ENCODE measurements at regions not wholly inside any gene's neighbourhood (a gene's known extent, or its start where the extent isn't known, plus 50 kb on each side); places are given as distances from the start of the nearest gene placed in this dataset.

GRCh38 chr12:62032870-62033269, 227.3 kb upstream of the USP15 start:
- no peaks in the 10 kb centered on the region for H3K27me3 ChIP-seq (ENCODE audit: insufficient read depth, low read depth, low read length)
- no peak overlapping the region for H3K9ac ChIP-seq (ENCODE audit: low read length)
- H4K20me1 ChIP-seq (ENCODE audit: insufficient read depth): no peaks in the 10 kb centered on the region
- H3K36me3 ChIP-seq (ENCODE audit: insufficient read depth, low read length): no peaks in the 10 kb centered on the region
- H2AFZ ChIP-seq (ENCODE audit: low read depth, low read length): no peak overlapping the region
- no peak for TF ChIP-seq REST (IDR thresholded peaks at IDR 0.05; ENCODE audit: borderline replicate concordance)
- TF ChIP-seq EZH2 (IDR thresholded peaks at IDR 0.05; ENCODE audit: borderline replicate concordance, insufficient read depth, low read length, poor library complexity, severe bottlenecking): no peak
- no peak for TF ChIP-seq SMC3 (conservative IDR thresholded peaks at IDR 0.05; ENCODE audit: poor library complexity)
- no peak for TF ChIP-seq CTCF (IDR thresholded peaks at IDR 0.05; ENCODE audit: poor library complexity, severe bottlenecking)
- no peak for TF ChIP-seq POLR2AphosphoS5 (IDR thresholded peaks at IDR 0.05)
- TF ChIP-seq TAF1 (IDR thresholded peaks at IDR 0.05; ENCODE audit: low read depth): no peak
- no peak for TF ChIP-seq RAD21 (conservative IDR thresholded peaks at IDR 0.05)
- no peak for TF ChIP-seq MXI1 (conservative IDR thresholded peaks at IDR 0.05; ENCODE audit: poor library complexity, severe bottlenecking)
- TF ChIP-seq EP300 (conservative IDR thresholded peaks at IDR 0.05; ENCODE audit: poor library complexity, severe bottlenecking): no peak
- H3K4me3 ChIP-seq (ENCODE audit: low read length): no peak overlapping the region
- no peaks in the 10 kb centered on the region for H3K79me2 ChIP-seq (replicated peaks; ENCODE audit: insufficient read depth, low read length)
- no peak overlapping the region for H3K27ac ChIP-seq (ENCODE audit: low read length)
- no peaks in the 10 kb centered on the region for H3K9me2 ChIP-seq (ENCODE audit: insufficient read depth, low read length)
- no peaks in the 10 kb centered on the region for H3F3A ChIP-seq (ENCODE audit: insufficient read depth, low read length, poor library complexity, severe bottlenecking)
- no peaks in the 10 kb centered on the region for H3K9me3 ChIP-seq (ENCODE audit: low read length)
- no peak overlapping the region for H3K4me2 ChIP-seq (ENCODE audit: low read length)

DNA sequence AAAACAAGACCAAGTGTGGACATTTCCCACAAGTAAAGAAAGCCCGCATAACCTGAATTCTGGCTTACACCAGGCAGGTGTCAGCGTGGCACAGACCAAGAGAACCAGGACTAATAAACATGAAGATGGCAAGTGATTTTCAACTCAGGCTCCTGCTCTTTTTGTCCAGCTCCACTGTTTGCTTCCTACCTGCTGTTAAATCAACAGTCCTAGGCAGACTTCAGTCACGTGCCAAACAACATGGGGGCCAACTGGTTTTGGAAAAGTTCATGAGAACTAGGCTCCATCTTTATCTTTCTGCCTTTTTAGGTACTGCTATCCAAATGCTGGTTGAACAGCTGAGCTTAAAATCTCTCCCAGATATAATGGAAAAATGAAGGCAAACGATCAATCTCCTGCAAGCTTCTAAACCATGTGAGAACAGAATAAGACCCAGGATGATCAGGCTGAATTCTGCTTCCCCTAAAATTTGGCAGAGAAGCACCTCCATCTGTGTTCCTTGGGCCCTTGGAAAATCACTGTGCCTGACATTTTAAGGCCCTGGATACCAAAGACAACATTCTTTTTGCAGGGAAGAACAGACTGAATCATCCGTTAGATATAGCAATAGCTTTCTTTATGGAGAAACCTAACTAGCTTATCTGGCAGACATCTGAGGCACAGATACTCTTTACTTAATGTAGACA, 215.6 kb upstream of the USP15 start:
- Histone ChIP-seq H3K27me3 (ENCODE audit: insufficient read depth, low read depth, low read length) (no peaks in the 10 kb centered on the region), H3F3A (ENCODE audit: insufficient read depth, low read length, poor library complexity, severe bottlenecking) (no peaks in the 10 kb centered on the region), H2AFZ (ENCODE audit: low read depth, low read length) (no peak overlapping the region), H3K4me2 (ENCODE audit: low read length) (no peak overlapping the region), H3K27ac (ENCODE audit: low read length) (no peak overlapping the region), H3K9me3 (ENCODE audit: low read length) (no peaks in the 10 kb centered on the region), H4K20me1 (ENCODE audit: insufficient read depth) (no peaks in the 10 kb centered on the region), H3K4me3 (ENCODE audit: low read length) (no peak overlapping the region), H3K9ac (ENCODE audit: low read length) (no peak overlapping the region), H3K36me3 (ENCODE audit: insufficient read depth, low read length) (no peaks in the 10 kb centered on the region), H3K79me2 (replicated peaks; ENCODE audit: insufficient read depth, low read length) (no peaks in the 10 kb centered on the region), H3K9me2 (ENCODE audit: insufficient read depth, low read length) (no peaks in the 10 kb centered on the region)
- no peak for TF ChIP-seq EP300 (conservative IDR thresholded peaks at IDR 0.05; ENCODE audit: poor library complexity, severe bottlenecking)
- TF ChIP-seq TAF1 (IDR thresholded peaks at IDR 0.05; ENCODE audit: low read depth): no peak
- TF ChIP-seq RAD21 (conservative IDR thresholded peaks at IDR 0.05): no peak
- no peak for TF ChIP-seq EZH2 (IDR thresholded peaks at IDR 0.05; ENCODE audit: borderline replicate concordance, insufficient read depth, low read length, poor library complexity, severe bottlenecking)
- no peak for TF ChIP-seq POLR2AphosphoS5 (IDR thresholded peaks at IDR 0.05)
- no peak for TF ChIP-seq CTCF (IDR thresholded peaks at IDR 0.05; ENCODE audit: poor library complexity, severe bottlenecking)

Data from neural cell (in vitro differentiated cells).